ENCODE measurements at regions not wholly inside any gene's neighbourhood (a gene's known extent, or its start where the extent isn't known, plus 50 kb on each side); places are given as distances from the start of the nearest gene placed in this dataset.

DNA sequence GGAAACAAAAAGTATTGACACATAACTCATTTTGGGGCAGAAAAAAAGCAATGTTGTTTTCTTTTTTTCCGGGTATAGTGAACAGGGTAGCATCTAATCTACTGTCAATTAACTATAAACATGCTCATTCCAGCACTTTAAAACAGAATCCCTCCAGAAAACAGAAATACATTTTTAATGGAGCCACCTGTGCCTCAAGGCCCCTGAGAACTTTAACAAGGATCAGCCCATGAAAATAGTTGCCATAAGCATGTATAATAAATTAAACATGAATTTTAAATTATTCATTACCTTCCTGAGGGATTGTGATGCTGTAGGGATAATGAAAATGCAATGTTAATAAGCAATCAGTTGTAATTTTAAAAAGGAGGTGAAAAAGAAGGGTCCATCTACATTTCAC lies 101.4 kb upstream of the IVNS1ABP start:
- ATAC-seq (ENCODE audit: low read depth) = no peak
- intact Hi-C loops (cut with micrococcal nuclease) = no loop called here

More for the DNA sequence above, 101.4 kb upstream of the IVNS1ABP start:
- Histone ChIP-seq H2BK5ac (ENCODE audit: low read depth, low read length, poor library complexity, severe bottlenecking) (no peak overlapping the region), H3K9me3 (ENCODE audit: control insufficient read depth, insufficient read depth, low read length) (no peaks in the 10 kb centered on the region), H3K4me1 (ENCODE audit: control insufficient read depth, insufficient read depth, low read length) (peaks cover 2% of the 10 kb centered on the region; the same call in 1 of the 2 replicates), H2AK5ac (ENCODE audit: low read depth, low read length) (no peak overlapping the region), H3K9me1 (ENCODE audit: insufficient read depth, low read length) (no peaks in the 10 kb centered on the region), H3K4me2 (ENCODE audit: low read depth, low read length) (no peak overlapping the region), H3K9ac (ENCODE audit: low read depth, low read length) (no peak overlapping the region), H3K56ac (ENCODE audit: extremely low read depth, insufficient read depth, low read length) (no peak overlapping the region), H3K36me3 (ENCODE audit: control insufficient read depth, insufficient read depth, low read length) (no peaks in the 10 kb centered on the region), H3K18ac (ENCODE audit: low read depth, low read length) (no peak overlapping the region), H3K4me3 (ENCODE audit: insufficient read depth, low read depth, low read length) (no peak overlapping the region), H4K5ac (ENCODE audit: low read depth, low read length) (no peak overlapping the region), H2BK15ac (ENCODE audit: low read depth, low read length) (no peak overlapping the region), H4K8ac (ENCODE audit: low read depth in 2 of 2, low read length in 2 of 2) (no peak overlapping the region), H3K79me1 (ENCODE audit: low read depth in 1 of 2, low read length in 2 of 2) (no peaks in the 10 kb centered on the region), H4K91ac (ENCODE audit: insufficient read depth, low read depth, low read length) (no peak overlapping the region), H4K20me1 (ENCODE audit: insufficient read depth, low read length) (no peaks in the 10 kb centered on the region), H3K23ac (ENCODE audit: low read depth, low read length) (no peak overlapping the region), H3K14ac (replicated peaks; ENCODE audit: low read depth, low read length) (no peak overlapping the region), H2AK9ac (replicated peaks; ENCODE audit: low read depth, low read length, poor library complexity) (no peak overlapping the region), H2AFZ (replicated peaks; ENCODE audit: low read length, poor library complexity) (no peak overlapping the region), H2BK120ac (ENCODE audit: low read depth, low read length) (no peak overlapping the region), H3K4ac (ENCODE audit: low read depth, low read length) (no peak overlapping the region), H3K27ac (ENCODE audit: insufficient read depth, low read length) (no peak overlapping the region), H3K27me3 (ENCODE audit: control insufficient read depth, insufficient read depth, low read length) (peaks cover 12% of the 10 kb centered on the region), H2BK20ac (ENCODE audit: low read depth, low read length) (no peak overlapping the region)
- POLR2A ChIA-PET (ENCODE audit: unreplicated experiment) = no interaction called here
- in situ Hi-C loops (cut with MboI; ENCODE audit: low sequenced_read_pairs) = no loop called here
- DNase-seq = no peak
- WGBS, 2 experiments (ENCODE audit: extremely low coverage in 2 of 2, insufficient read length in 1 of 2) = no CpG with 5 or more reads among the region's 1 CpG
- TF ChIP-seq NFE2L2 (IDR thresholded peaks at IDR 0.05; ENCODE audit: low read depth, low read length) = no peak
- TF ChIP-seq CHD1 (IDR thresholded peaks at IDR 0.05; ENCODE audit: low read depth, low read length) = no peak
- no peak for TF ChIP-seq MXI1 (IDR thresholded peaks at IDR 0.05; ENCODE audit: borderline replicate concordance, low read depth, low read length)
- CTCF ChIA-PET = no interaction called here
- dilution Hi-C loops (cut with HindIII; ENCODE audit: low sequenced_read_pairs, unreplicated experiment) = no loop called here
- no TSS peak for BruUV-seq (replicated peaks)

Measured in IMR-90 (cell line).